ENCODE measurements at regions not wholly inside any gene's neighbourhood (a gene's known extent, or its start where the extent isn't known, plus 50 kb on each side); places are given as distances from the start of the nearest gene placed in this dataset.

DNA sequence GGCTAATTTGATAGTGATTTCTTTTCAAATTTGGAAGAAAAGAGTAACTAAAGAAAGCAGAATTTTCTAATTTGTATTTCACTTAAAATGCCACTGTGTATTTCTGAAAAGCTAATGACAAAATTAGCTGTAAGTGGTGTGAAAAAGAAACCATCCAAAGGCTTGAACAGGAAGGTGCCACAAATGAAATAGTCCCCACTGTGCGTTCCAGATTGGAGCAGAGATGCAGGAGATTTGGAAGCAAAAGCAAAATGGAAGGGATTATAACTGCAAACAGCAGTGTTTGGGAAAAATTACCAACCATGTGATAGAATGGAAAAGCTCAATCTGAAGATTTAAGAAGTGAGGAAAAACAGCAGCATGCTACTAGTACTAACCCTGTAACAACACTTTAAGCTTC, 498.7 kb downstream of the SUCLG1 start:
- WGBS, 2 donors: 85 to 93% methylated on average over 1 of the region's 1 CpG

DNA sequence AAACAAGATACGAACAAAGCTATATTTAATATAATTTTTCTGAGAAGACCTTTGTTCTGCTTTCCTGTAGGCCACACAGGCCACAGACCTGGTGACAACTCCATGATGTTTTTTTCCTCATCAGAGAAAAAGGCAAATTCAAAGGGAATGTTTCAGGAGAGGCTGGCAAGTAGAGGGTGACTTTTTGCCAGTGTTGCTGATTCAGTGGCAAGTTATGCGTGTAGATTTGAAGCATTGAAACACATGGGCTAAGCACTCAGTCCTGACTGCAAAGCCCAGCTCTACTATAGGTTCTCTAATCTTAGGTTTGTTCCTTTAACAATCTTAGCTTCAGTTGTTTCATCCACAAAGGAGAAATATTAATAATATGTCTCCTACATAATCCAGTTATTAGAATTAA, 499.8 kb downstream of the SUCLG1 start:
- 89 to 97% methylated on average over 2 of the region's 2 CpGs for WGBS, 2 donors
- ATAC-seq (ENCODE audit: low FRiP score in 2 of 2): no peak
- H3K9me3 ChIP-seq: no peaks in the 10 kb centered on the region
- no peaks in the 10 kb centered on the region for H3K27me3 ChIP-seq
- no peak for TF ChIP-seq POLR2AphosphoS5 (IDR thresholded peaks at IDR 0.05)
- TF ChIP-seq, protein P1, sequence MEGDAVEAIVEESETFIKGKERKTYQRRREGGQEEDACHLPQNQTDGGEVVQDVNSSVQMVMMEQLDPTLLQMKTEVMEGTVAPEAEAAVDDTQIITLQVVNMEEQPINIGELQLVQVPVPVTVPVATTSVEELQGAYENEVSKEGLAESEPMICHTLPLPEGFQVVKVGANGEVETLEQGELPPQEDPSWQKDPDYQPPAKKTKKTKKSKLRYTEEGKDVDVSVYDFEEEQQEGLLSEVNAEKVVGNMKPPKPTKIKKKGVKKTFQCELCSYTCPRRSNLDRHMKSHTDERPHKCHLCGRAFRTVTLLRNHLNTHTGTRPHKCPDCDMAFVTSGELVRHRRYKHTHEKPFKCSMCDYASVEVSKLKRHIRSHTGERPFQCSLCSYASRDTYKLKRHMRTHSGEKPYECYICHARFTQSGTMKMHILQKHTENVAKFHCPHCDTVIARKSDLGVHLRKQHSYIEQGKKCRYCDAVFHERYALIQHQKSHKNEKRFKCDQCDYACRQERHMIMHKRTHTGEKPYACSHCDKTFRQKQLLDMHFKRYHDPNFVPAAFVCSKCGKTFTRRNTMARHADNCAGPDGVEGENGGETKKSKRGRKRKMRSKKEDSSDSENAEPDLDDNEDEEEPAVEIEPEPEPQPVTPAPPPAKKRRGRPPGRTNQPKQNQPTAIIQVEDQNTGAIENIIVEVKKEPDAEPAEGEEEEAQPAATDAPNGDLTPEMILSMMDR (IDR thresholded peaks at IDR 0.05): no peak
- no peak for TF ChIP-seq EP300 (IDR thresholded peaks at IDR 0.05)
- no peak for TF ChIP-seq POLR2A (IDR thresholded peaks at IDR 0.05)
- no peaks in the 10 kb centered on the region for H3K4me1 ChIP-seq
- H3K4me3 ChIP-seq: no peak overlapping the region
- H3K27ac ChIP-seq: no peak overlapping the region
- DNase-seq: no peak
- H3K36me3 ChIP-seq: no peaks in the 10 kb centered on the region

More for the DNA sequence above, 498.7 kb downstream of the SUCLG1 start:
- Histone ChIP-seq H3K27ac (no peak overlapping the region), H3K4me3 (no peak overlapping the region), H3K9me3 (no peaks in the 10 kb centered on the region), H3K27me3 (no peaks in the 10 kb centered on the region), H3K4me1 (no peaks in the 10 kb centered on the region), H3K36me3 (no peaks in the 10 kb centered on the region)
- TF ChIP-seq, protein P1 (IDR thresholded peaks at IDR 0.05): no peak
- TF ChIP-seq POLR2AphosphoS5 (IDR thresholded peaks at IDR 0.05): no peak
- TF ChIP-seq POLR2A (IDR thresholded peaks at IDR 0.05): no peak
- TF ChIP-seq EP300 (IDR thresholded peaks at IDR 0.05): no peak
- ATAC-seq (ENCODE audit: low FRiP score in 2 of 2) (no peak), DNase-seq (no peak)

DNA sequence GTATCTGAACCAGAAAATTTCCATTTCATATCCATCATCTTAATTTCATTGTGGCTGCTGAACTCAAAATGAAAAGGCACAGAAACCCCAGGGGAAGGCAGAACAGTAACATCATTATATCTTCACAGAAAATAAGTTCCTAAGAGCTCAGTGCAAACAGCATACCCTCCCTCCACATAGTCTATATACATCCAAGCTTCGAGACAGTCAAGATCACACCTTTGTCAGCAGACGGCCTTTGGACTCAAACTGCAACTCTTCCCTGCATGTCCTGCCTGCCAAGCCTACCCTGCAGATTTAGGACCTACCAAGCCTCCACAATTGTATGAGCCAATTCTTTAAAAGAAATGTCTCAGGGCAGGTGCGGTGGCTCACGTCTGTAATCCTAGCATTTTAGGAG, 502.1 kb downstream of the SUCLG1 start:
- Histone ChIP-seq H3K27me3 (no peaks in the 10 kb centered on the region), H3K4me1 (no peaks in the 10 kb centered on the region), H3K27ac (no peak overlapping the region), H3K9me3 (no peaks in the 10 kb centered on the region), H3K36me3 (no peaks in the 10 kb centered on the region), H3K4me3 (no peak overlapping the region)
- TF ChIP-seq EP300 (IDR thresholded peaks at IDR 0.05) (no peak), POLR2AphosphoS5 (IDR thresholded peaks at IDR 0.05) (no peak), POLR2A (IDR thresholded peaks at IDR 0.05) (no peak)
- TF ChIP-seq, protein P1 (IDR thresholded peaks at IDR 0.05): no peak
- DNase-seq (no peak), ATAC-seq (ENCODE audit: low FRiP score in 2 of 2) (no peak)
- WGBS, 2 donors: 82 to 91% methylated on average over 4 of the region's 4 CpGs

DNA sequence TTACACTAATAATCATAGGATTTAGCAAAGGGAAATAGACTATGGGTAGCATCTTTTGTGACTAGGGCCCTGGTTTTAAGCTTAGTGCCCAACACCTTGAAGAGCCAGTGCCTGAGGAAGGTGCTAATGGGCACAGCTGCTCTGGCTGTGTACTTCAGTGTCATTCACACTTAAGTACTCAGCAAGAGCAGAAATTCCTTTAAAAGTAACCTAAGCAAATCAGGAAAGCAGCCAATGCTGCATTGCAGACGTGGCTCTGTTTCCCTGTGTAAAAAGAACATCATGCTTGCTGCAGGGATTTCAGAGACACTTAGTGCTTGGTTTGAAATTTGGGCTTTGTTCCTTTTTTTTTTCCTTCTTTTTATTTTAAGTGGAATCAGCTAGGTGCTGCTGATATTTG, 505.4 kb downstream of the SUCLG1 start:
- ATAC-seq (ENCODE audit: low FRiP score in 2 of 2): no peak
- Histone ChIP-seq H3K27me3 (no peaks in the 10 kb centered on the region), H3K4me3 (no peak overlapping the region), H3K36me3 (no peaks in the 10 kb centered on the region), H3K27ac (no peak overlapping the region), H3K9me3 (no peaks in the 10 kb centered on the region), H3K4me1 (no peaks in the 10 kb centered on the region)
- 24 to 43% methylated on average over 1 of the region's 1 CpG for WGBS, 2 donors
- DNase-seq: no peak
- TF ChIP-seq EP300 (IDR thresholded peaks at IDR 0.05): no peak
- no peak for TF ChIP-seq POLR2AphosphoS5 (IDR thresholded peaks at IDR 0.05)
- TF ChIP-seq POLR2A (IDR thresholded peaks at IDR 0.05): no peak

DNA sequence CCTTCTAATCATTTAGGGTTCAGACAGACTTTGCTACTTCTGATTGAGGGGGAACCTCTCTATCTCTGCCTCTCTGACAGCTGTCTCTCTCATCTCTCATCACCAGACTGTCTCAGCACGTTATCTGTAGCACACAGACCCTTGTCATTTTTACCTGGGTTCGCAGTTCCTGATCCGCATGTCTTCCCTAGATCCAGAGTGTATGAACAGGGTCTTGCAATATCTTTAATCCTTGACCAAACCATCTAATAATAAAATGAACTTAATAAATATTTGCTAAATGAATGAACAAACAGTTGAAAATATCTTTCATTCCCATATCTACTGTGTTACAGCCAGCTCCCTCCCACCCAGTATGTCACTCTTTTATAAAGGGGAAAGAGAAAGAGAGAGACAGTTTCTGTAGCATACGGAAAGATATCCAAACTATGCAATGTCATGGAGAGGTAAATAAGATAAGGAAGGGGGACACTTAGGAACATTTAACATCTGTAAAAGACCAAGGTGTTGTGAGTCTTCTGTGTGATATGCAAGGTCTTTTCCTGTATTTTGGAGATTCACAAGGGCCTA, 507.6 kb downstream of the SUCLG1 start:
- no peaks in the 10 kb centered on the region for H3K36me3 ChIP-seq
- H3K4me3 ChIP-seq: no peak overlapping the region
- TF ChIP-seq POLR2AphosphoS5 (IDR thresholded peaks at IDR 0.05) (no peak), POLR2A (IDR thresholded peaks at IDR 0.05) (no peak), EP300 (IDR thresholded peaks at IDR 0.05) (no peak)
- TF ChIP-seq, protein P1 (IDR thresholded peaks at IDR 0.05): no peak
- ATAC-seq (ENCODE audit: low FRiP score in 2 of 2) (no peak), DNase-seq (no peak)
- H3K9me3 ChIP-seq: no peaks in the 10 kb centered on the region
- no peaks in the 10 kb centered on the region for H3K4me1 ChIP-seq
- 75 to 87% methylated on average over 4 of the region's 4 CpGs for WGBS, 2 donors
- no peak overlapping the region for H3K27ac ChIP-seq
- H3K27me3 ChIP-seq: no peaks in the 10 kb centered on the region

All from upper lobe of left lung (tissue), 6 donors.